ENCODE measurements at regions not wholly inside any gene's neighbourhood (a gene's known extent, or its start where the extent isn't known, plus 50 kb on each side); places are given as distances from the start of the nearest gene placed in this dataset.
A peak's percentile ranks its signal among the peaks of the same experiment; 100 is the strongest.

GRCh38 chr13:85520445-85520844 lies 278.8 kb downstream of the SLITRK6 start:
- no peak overlapping the region for H3K4me3 Mint-ChIP-seq

GRCh38 chr13:85519363-85519762 lies 279.9 kb downstream of the SLITRK6 start:
- Mint-ChIP-seq H3K9me3 (peaks cover 6% of the 10 kb centered on the region), H3K4me1 (no peaks in the 10 kb centered on the region), H3K4me3 (no peak overlapping the region), H3K36me3 (no peaks in the 10 kb centered on the region), H3K27me3 (no peaks in the 10 kb centered on the region), H3K27ac (no peak overlapping the region)
- ATAC-seq: no peak

More at GRCh38 chr13:85520445-85520844, 278.8 kb downstream of the SLITRK6 start:
- Mint-ChIP-seq H3K4me1 (no peaks in the 10 kb centered on the region), H3K9me3 (peaks cover 6% of the 10 kb centered on the region), H3K27me3 (no peaks in the 10 kb centered on the region), H3K27ac (no peak overlapping the region), H3K36me3 (no peaks in the 10 kb centered on the region)
- no peak for ATAC-seq

GRCh38 chr13:85512421-85512820 lies 286.8 kb downstream of the SLITRK6 start:
- Mint-ChIP-seq H3K27me3 (no peaks in the 10 kb centered on the region), H3K36me3 (no peaks in the 10 kb centered on the region), H3K4me3 (no peak overlapping the region), H3K27ac (no peak overlapping the region), H3K4me1 (no peaks in the 10 kb centered on the region), H3K9me3 (peaks cover 3% of the 10 kb centered on the region)
- no peak for ATAC-seq

GRCh38 chr13:85509512-85509911 lies 289.7 kb downstream of the SLITRK6 start:
- Mint-ChIP-seq H3K4me1 (no peaks in the 10 kb centered on the region), H3K27ac (no peak overlapping the region), H3K27me3 (no peaks in the 10 kb centered on the region), H3K4me3 (no peak overlapping the region), H3K36me3 (no peaks in the 10 kb centered on the region), H3K9me3 (no peaks in the 10 kb centered on the region)
- ATAC-seq: no peak

GRCh38 chr13:85508683-85509329 lies 290.4 kb downstream of the SLITRK6 start:
- Mint-ChIP-seq H3K4me1 (no peaks in the 10 kb centered on the region), H3K27ac (no peak overlapping the region), H3K4me3 (no peak overlapping the region), H3K27me3 (no peaks in the 10 kb centered on the region), H3K9me3 (no peaks in the 10 kb centered on the region), H3K36me3 (no peaks in the 10 kb centered on the region)
- ATAC-seq: peak; percentile 31

- Mint-ChIP-seq H3K27ac (no peak overlapping the region), H3K4me1 (no peaks in the 10 kb centered on the region), H3K27me3 (no peaks in the 10 kb centered on the region), H3K36me3 (no peaks in the 10 kb centered on the region), H3K4me3 (no peak overlapping the region), H3K9me3 (no peaks in the 10 kb centered on the region)
- no peak for ATAC-seq
These were observed 295.4 kb downstream of the SLITRK6 start for GRCh38 chr13:85503797-85504196.

- H3K27ac Mint-ChIP-seq: no peak overlapping the region
- no peaks in the 10 kb centered on the region for H3K4me1 Mint-ChIP-seq
- no peaks in the 10 kb centered on the region for H3K36me3 Mint-ChIP-seq
These were observed 297.6 kb downstream of the SLITRK6 start for GRCh38 chr13:85501616-85502015.

GRCh38 chr13:85500696-85501256 lies 298.4 kb downstream of the SLITRK6 start:
- ATAC-seq: no peak
- Mint-ChIP-seq H3K9me3 (no peaks in the 10 kb centered on the region), H3K36me3 (no peaks in the 10 kb centered on the region), H3K4me1 (no peaks in the 10 kb centered on the region), H3K27ac (no peak overlapping the region), H3K27me3 (no peaks in the 10 kb centered on the region), H3K4me3 (no peak overlapping the region)

More at GRCh38 chr13:85501616-85502015, 297.6 kb downstream of the SLITRK6 start:
- no peaks in the 10 kb centered on the region for H3K9me3 Mint-ChIP-seq
- no peak for ATAC-seq
- H3K4me3 Mint-ChIP-seq: no peak overlapping the region
- no peaks in the 10 kb centered on the region for H3K27me3 Mint-ChIP-seq

- H3K4me3 Mint-ChIP-seq: no peak overlapping the region
- H3K4me1 Mint-ChIP-seq: no peaks in the 10 kb centered on the region
- ATAC-seq: no peak
- H3K27me3 Mint-ChIP-seq: no peaks in the 10 kb centered on the region
- H3K36me3 Mint-ChIP-seq: no peaks in the 10 kb centered on the region
- no peak overlapping the region for H3K27ac Mint-ChIP-seq
- peaks cover under 1% of the 10 kb centered on the region for H3K9me3 Mint-ChIP-seq
These were observed 300.4 kb downstream of the SLITRK6 start for GRCh38 chr13:85498774-85499173.

- Mint-ChIP-seq H3K9me3 (peaks cover 3% of the 10 kb centered on the region), H3K4me1 (no peaks in the 10 kb centered on the region), H3K27ac (no peak overlapping the region), H3K36me3 (no peaks in the 10 kb centered on the region), H3K27me3 (no peaks in the 10 kb centered on the region), H3K4me3 (no peak overlapping the region)
- no peak for ATAC-seq
These were observed 301.6 kb downstream of the SLITRK6 start for GRCh38 chr13:85497652-85498051.

- peaks cover 3% of the 10 kb centered on the region for H3K9me3 Mint-ChIP-seq
- no peak overlapping the region for H3K27ac Mint-ChIP-seq
- no peak for ATAC-seq
- no peaks in the 10 kb centered on the region for H3K27me3 Mint-ChIP-seq
- no peak overlapping the region for H3K4me3 Mint-ChIP-seq
- H3K36me3 Mint-ChIP-seq: no peaks in the 10 kb centered on the region
- no peaks in the 10 kb centered on the region for H3K4me1 Mint-ChIP-seq
These were observed 306.9 kb downstream of the SLITRK6 start for GRCh38 chr13:85492283-85492682.

- no peaks in the 10 kb centered on the region for H3K36me3 Mint-ChIP-seq
- H3K27me3 Mint-ChIP-seq: no peaks in the 10 kb centered on the region
- no peak overlapping the region for H3K27ac Mint-ChIP-seq
- no peak overlapping the region for H3K4me3 Mint-ChIP-seq
- H3K4me1 Mint-ChIP-seq: no peaks in the 10 kb centered on the region
- H3K9me3 Mint-ChIP-seq: no peaks in the 10 kb centered on the region
- no peak for ATAC-seq
These were observed 312.6 kb downstream of the SLITRK6 start for GRCh38 chr13:85486663-85487062.

- H3K27me3 Mint-ChIP-seq: no peaks in the 10 kb centered on the region
- no peak overlapping the region for H3K4me3 Mint-ChIP-seq
- no peak for ATAC-seq
- peaks cover 5% of the 10 kb centered on the region for H3K9me3 Mint-ChIP-seq
- no peaks in the 10 kb centered on the region for H3K4me1 Mint-ChIP-seq
- H3K36me3 Mint-ChIP-seq: no peaks in the 10 kb centered on the region
- no peak overlapping the region for H3K27ac Mint-ChIP-seq
These were observed 326.1 kb downstream of the SLITRK6 start for GRCh38 chr13:85473144-85473543.

- H3K4me3 Mint-ChIP-seq: no peak overlapping the region
- no peak overlapping the region for H3K27ac Mint-ChIP-seq
- H3K4me1 Mint-ChIP-seq: no peaks in the 10 kb centered on the region
These were observed 329.9 kb downstream of the SLITRK6 start for GRCh38 chr13:85469320-85469719.

GRCh38 chr13:85462792-85463425 lies 336.3 kb downstream of the SLITRK6 start:
- H3K36me3 Mint-ChIP-seq: no peaks in the 10 kb centered on the region

More at GRCh38 chr13:85469320-85469719, 329.9 kb downstream of the SLITRK6 start:
- Mint-ChIP-seq H3K36me3 (no peaks in the 10 kb centered on the region), H3K9me3 (peaks cover 5% of the 10 kb centered on the region), H3K27me3 (no peaks in the 10 kb centered on the region)
- no peak for ATAC-seq

GRCh38 chr13:85461621-85462020 lies 337.6 kb downstream of the SLITRK6 start:
- no peak for ATAC-seq
- H3K27me3 Mint-ChIP-seq: no peaks in the 10 kb centered on the region
- no peaks in the 10 kb centered on the region for H3K4me1 Mint-ChIP-seq
- H3K9me3 Mint-ChIP-seq: peaks cover 11% of the 10 kb centered on the region
- no peak overlapping the region for H3K27ac Mint-ChIP-seq
- H3K36me3 Mint-ChIP-seq: no peaks in the 10 kb centered on the region
- no peak overlapping the region for H3K4me3 Mint-ChIP-seq

More at GRCh38 chr13:85462792-85463425, 336.3 kb downstream of the SLITRK6 start:
- Mint-ChIP-seq H3K4me3 (no peak overlapping the region), H3K27ac (no peak overlapping the region), H3K9me3 (peaks cover 3% of the 10 kb centered on the region), H3K4me1 (no peaks in the 10 kb centered on the region), H3K27me3 (no peaks in the 10 kb centered on the region)
- ATAC-seq: no peak

All from stimulated activated memory B cell treated with anti-CD40 and anti-IgM and Interleukin-4, amounts not matched to agents 10 μg/mL and 1 μg/mL and 100 μg/mL, for 72 hours (primary cell).